GM04504 (cell line): ENCODE measurements at regions not wholly inside any gene's neighbourhood (a gene's known extent, or its start where the extent isn't known, plus 50 kb on each side); places are given as distances from the start of the nearest gene placed in this dataset.
"Not testable (repeated sequence)": the region's sequence is repeated elsewhere in the genome, so short reads cannot be mapped to it uniquely, and the experiment has no call there.

Source experiments
- DNase-seq: peaks from one replicate; pipeline ENCODE4 v3.0.0-alpha.2; 2012; ENCODE audit warnings: low read depth

GRCh38 chr5:30368064-30368463 is 825.4 kb upstream of the CDH6 start:
- no peak for DNase-seq

GRCh38 chr5:30365031-30365430 is 828.5 kb upstream of the CDH6 start:
- DNase-seq, result not testable (repeated sequence)

- DNase-seq, result no peak
Measured at GRCh38 chr5:30357371-30357770, 836.1 kb upstream of the CDH6 start.

- no peak for DNase-seq
Measured at GRCh38 chr5:30355675-30356074, 837.8 kb upstream of the CDH6 start.

- DNase-seq, result no peak
Measured at GRCh38 chr5:30347858-30348257, 845.6 kb upstream of the CDH6 start.

- not testable (repeated sequence) for DNase-seq
Measured at GRCh38 chr5:30345539-30346345, 847.7 kb upstream of the CDH6 start.

- no peak for DNase-seq
Measured at GRCh38 chr5:30343707-30344106, 849.8 kb upstream of the CDH6 start.

GRCh38 chr5:30341466-30341865 is 852.0 kb upstream of the CDH6 start:
- DNase-seq, result no peak

- no peak for DNase-seq
Measured at GRCh38 chr5:30337084-30337573, 856.4 kb upstream of the CDH6 start.

- DNase-seq, result no peak
Measured at GRCh38 chr5:30331534-30331933, 862.0 kb upstream of the CDH6 start.

GRCh38 chr5:30325795-30326194 is 867.7 kb upstream of the CDH6 start:
- DNase-seq, result no peak

GRCh38 chr5:30324083-30324482 is 869.4 kb upstream of the CDH6 start:
- no peak for DNase-seq

- DNase-seq, result no peak
Measured at GRCh38 chr5:30287890-30288289, 905.6 kb upstream of the CDH6 start.

- DNase-seq, result no peak
Measured at GRCh38 chr5:30279237-30279636, 914.2 kb upstream of the CDH6 start.

GRCh38 chr5:30267026-30267425 is 926.5 kb upstream of the CDH6 start:
- no peak for DNase-seq

GRCh38 chr5:30239331-30240022 is 954.0 kb upstream of the CDH6 start:
- no peak for DNase-seq

- no peak for DNase-seq
Measured at GRCh38 chr5:30237189-30237588, 956.3 kb upstream of the CDH6 start.

- no peak for DNase-seq
Measured at GRCh38 chr5:30209755-30210154, 983.7 kb upstream of the CDH6 start.

GRCh38 chr5:30197662-30198061 is 995.8 kb upstream of the CDH6 start:
- DNase-seq, result no peak

GRCh38 chr5:30195036-30195435 is 998.5 kb upstream of the CDH6 start:
- no peak for DNase-seq

- DNase-seq, result no peak
Measured at GRCh38 chr5:30194595-30194994, 998.9 kb upstream of the CDH6 start.

- DNase-seq, result no peak
Measured at GRCh38 chr5:30183795-30184194, 1009.7 kb upstream of the CDH6 start.

GRCh38 chr5:30156156-30156555 is 1037.3 kb upstream of the CDH6 start:
- no peak for DNase-seq
